DND-41 (cell line): ENCODE measurements at regions not wholly inside any gene's neighbourhood (a gene's known extent, or its start where the extent isn't known, plus 50 kb on each side); places are given as distances from the start of the nearest gene placed in this dataset.

Experiments used
- ATAC-seq: fragments of 200-7000 bp; cut with Tn5 transposase; 3 replicates; pipeline ENCODE4 v1.9.1; 2021; ENCODE audit warnings: low read depth; ENCODE audit not compliant: insufficient read depth
- DNase-seq: peaks from one replicate; pipeline ENCODE4 v3.0.0-alpha.2; 2020
- H2AFZ ChIP-seq: 2 replicates; pipeline ENCODE4 v1.6.0; 2012; ENCODE audit warnings: low read depth, low read length
- H3K27ac ChIP-seq: 2 replicates; pipeline ENCODE4 v1.5.1; 2012; ENCODE audit warnings: low read length, inconsistent platforms
- H3K27me3 ChIP-seq: fragments of 200-600 bp; sonication (generic); 2 replicates; pipeline ENCODE4 v1.6.0; 2012; ENCODE audit warnings: low read length, mild to moderate bottlenecking, inconsistent platforms; ENCODE audit not compliant: insufficient read depth, poor library complexity
- H3K36me3 ChIP-seq: 2 replicates; pipeline ENCODE4 v1.5.1; 2012; ENCODE audit warnings: low read length, inconsistent platforms; ENCODE audit not compliant: insufficient read depth
- H3K4me1 ChIP-seq: 2 replicates; pipeline ENCODE4 v1.5.1; 2012; ENCODE audit warnings: mild to moderate bottlenecking, low read length; ENCODE audit not compliant: insufficient read depth
- H3K4me2 ChIP-seq: 2 replicates; pipeline ENCODE4 v1.6.0; 2012; ENCODE audit warnings: mild to moderate bottlenecking, moderate library complexity, low read length, inconsistent platforms; ENCODE audit not compliant: insufficient read depth
- H3K4me3 ChIP-seq, 2 experiments: fragments of 200-600 bp in 1 of 2; shearing (Covaris generic) in 1 of 2; 2 replicates each; pipeline ENCODE4 v1.5.1; 2012 to 2016; ENCODE audit warnings: inconsistent platforms in 2 of 2, low read length in 2 of 2, mild to moderate bottlenecking in 2 of 2, low read depth in 1 of 2, moderate library complexity in 1 of 2
- H3K79me2 ChIP-seq: 2 replicates; pipeline ENCODE4 v1.6.0; 2012; ENCODE audit warnings: low read length, inconsistent platforms; ENCODE audit not compliant: insufficient read depth
- H3K9ac ChIP-seq: 2 replicates; pipeline ENCODE4 v1.6.0; 2012; ENCODE audit warnings: low read depth, mild to moderate bottlenecking, inconsistent platforms, low read length, moderate library complexity
- H3K9me3 ChIP-seq: 2 replicates; pipeline ENCODE4 v1.5.1; 2012; ENCODE audit warnings: low read length, moderate library complexity, mild to moderate bottlenecking, inconsistent platforms; ENCODE audit not compliant: insufficient read depth, severe bottlenecking
- H4K20me1 ChIP-seq: 2 replicates; pipeline ENCODE4 v1.6.0; 2012; ENCODE audit warnings: low read length; ENCODE audit not compliant: insufficient read depth
- CTCF ChIP-seq: IDR thresholded peaks from 2 replicates; pipeline ENCODE4 v1.5.1; 2012; ENCODE audit warnings: borderline replicate concordance, low read length, moderate library complexity, mild to moderate bottlenecking; ENCODE audit not compliant: poor library complexity, severe bottlenecking; ENCODE audit errors: extremely low read depth
- EZH2 ChIP-seq: IDR thresholded peaks from 3 replicates; pipeline ENCODE4 v1.6.1; 2012; ENCODE audit warnings: borderline replicate concordance, low read depth, mild to moderate bottlenecking, moderate library complexity, low read length, inconsistent platforms; ENCODE audit not compliant: severe bottlenecking

DNA sequence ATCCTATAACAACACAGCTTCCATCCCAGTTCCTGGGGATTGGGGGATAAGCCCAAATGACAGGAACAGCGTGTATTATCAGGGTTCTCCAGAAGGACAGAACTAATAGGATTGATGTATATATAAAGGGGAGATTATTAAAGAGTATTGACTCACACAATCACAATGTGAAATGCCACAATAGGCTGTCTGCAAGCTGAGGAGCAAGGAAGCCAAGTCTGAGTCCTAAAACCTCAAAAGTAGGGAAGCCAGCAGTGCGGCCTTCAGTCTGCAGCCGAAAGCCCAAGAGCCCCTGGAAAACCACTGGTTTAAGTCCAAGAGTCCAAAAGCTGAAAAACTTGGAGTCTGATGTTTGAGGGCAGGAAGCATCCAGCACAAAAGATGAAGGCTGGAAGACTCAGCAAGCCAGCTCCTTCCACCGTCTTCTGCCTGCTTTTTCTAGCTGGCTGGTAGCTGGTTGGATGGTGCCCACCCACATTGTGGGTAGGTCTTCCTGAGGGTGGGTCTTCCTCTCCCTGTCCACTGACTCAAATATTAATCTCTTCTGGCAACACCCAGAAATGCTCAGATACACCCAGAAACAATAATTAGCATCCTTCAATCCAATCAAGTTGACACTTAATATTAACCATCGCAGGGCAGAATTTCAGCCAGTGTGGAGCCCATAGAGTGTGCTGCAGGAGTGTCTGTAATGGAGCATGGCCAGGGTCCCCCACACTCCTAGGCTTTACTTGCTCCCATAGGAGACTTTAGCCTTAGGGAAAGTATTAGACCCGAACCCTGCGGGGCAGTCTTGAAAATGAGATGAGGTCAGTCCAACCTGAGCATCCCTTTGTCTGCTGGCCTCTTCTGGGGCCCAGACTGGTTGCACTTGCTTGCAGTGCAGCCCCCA, 111.1 kb downstream of the SINHCAF start:
- H3K9me3 ChIP-seq, result no peaks in the 10 kb centered on the region

DNA sequence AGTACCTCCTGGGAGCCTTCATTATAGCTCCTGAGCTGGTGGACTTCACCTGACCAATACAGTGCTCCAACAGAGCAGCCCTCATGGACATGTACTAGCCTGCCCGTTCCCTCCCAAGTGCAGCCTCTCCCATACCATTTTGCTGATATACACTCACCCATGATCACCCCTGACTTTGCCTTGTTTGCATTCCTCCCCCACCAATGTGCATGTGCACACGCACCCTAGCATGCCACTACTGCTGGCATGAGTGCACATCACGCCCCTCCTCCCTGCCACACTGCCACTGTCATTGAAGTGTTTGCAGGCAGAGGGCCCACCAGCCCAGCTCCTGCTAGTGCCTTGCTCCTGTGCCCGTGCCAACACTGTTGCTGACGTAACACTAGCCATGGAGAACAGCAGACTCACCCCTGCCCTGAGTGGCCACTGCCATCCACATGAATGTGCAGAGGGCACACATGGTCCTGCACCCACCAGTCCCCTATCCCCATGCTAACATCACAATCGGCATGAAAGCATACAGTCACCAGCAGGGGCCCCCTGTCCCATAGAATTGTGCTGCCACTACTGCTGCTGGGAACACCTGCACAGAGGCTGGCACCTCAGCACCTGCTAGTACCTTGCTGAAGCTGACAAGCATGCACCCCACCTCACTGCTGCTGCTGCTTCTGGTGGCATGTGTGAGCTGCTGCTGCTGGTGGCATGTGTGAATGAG, 110.3 kb downstream of the SINHCAF start:
- ATAC-seq, result no peak
- no peak overlapping the region for H3K9ac ChIP-seq
- H4K20me1 ChIP-seq, result no peaks in the 10 kb centered on the region
- no peaks in the 10 kb centered on the region for H3K36me3 ChIP-seq
- no peak for TF ChIP-seq CTCF
- no peak for TF ChIP-seq EZH2
- no peak overlapping the region for H2AFZ ChIP-seq
- no peak overlapping the region for H3K4me2 ChIP-seq
- no peaks in the 10 kb centered on the region for H3K9me3 ChIP-seq
- H3K4me3 ChIP-seq, result no peak overlapping the region
- DNase-seq, result no peak
- H3K79me2 ChIP-seq, result no peaks in the 10 kb centered on the region
- no peak overlapping the region for H3K27ac ChIP-seq
- no peaks in the 10 kb centered on the region for H3K4me1 ChIP-seq
- peaks cover 5% of the 10 kb centered on the region for H3K27me3 ChIP-seq

More for the DNA sequence above, 111.1 kb downstream of the SINHCAF start:
- TF ChIP-seq CTCF (no peak), EZH2 (no peak)
- Histone ChIP-seq H3K36me3 (no peaks in the 10 kb centered on the region), H2AFZ (no peak overlapping the region), H3K27me3 (peaks cover 5% of the 10 kb centered on the region), H3K4me3 (no peak overlapping the region), H3K9ac (no peak overlapping the region), H3K27ac (no peak overlapping the region), H3K79me2 (no peaks in the 10 kb centered on the region), H3K4me2 (no peak overlapping the region), H3K4me1 (no peaks in the 10 kb centered on the region), H4K20me1 (no peaks in the 10 kb centered on the region)
- no peak for DNase-seq
- no peak for ATAC-seq

DNA sequence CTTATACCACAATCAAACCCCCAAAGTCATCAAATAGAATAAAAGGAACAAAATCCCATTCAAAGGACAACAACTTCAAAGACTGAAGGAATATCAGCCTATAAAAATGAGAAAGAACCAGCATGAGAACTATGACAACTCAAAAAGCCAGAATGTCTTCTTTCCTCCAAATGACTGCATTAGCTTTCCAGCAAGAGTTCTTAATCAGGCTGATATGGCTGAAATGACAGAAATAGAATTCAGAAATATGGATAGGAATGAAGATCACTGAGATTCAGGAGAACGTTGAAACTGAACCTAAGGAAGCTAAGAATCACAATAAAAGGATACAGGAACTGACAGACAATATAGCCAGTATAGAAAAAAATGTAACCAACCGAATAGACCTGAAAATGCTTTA, 109.5 kb downstream of the SINHCAF start:
- Histone ChIP-seq H3K4me2 (no peak overlapping the region), H3K9me3 (no peaks in the 10 kb centered on the region), H3K36me3 (no peaks in the 10 kb centered on the region), H3K79me2 (no peaks in the 10 kb centered on the region), H3K4me1 (no peaks in the 10 kb centered on the region), H3K9ac (no peak overlapping the region), H4K20me1 (no peaks in the 10 kb centered on the region), H3K27ac (no peak overlapping the region), H2AFZ (no peak overlapping the region), H3K4me3 (no peak overlapping the region), H3K27me3 (peaks cover 5% of the 10 kb centered on the region)
- ATAC-seq (no peak), DNase-seq (no peak)
- TF ChIP-seq EZH2, result no peak
